Upper lobe of left lung (tissue), 4 donors: ENCODE measurements at regions not wholly inside any gene's neighbourhood (a gene's known extent, or its start where the extent isn't known, plus 50 kb on each side); places are given as distances from the start of the nearest gene placed in this dataset.
"Not testable (repeated sequence)": the region's sequence is repeated elsewhere in the genome, so short reads cannot be mapped to it uniquely, and the experiment has no call there.

Source experiments
- EP300 ChIP-seq, 4 donors: sonication (generic); formaldehyde crosslinking; IDR thresholded peaks; one replicate each; pipeline ENCODE4 v1.5.1; 2017; ENCODE audit warnings: antibody characterized with exemption in 4 of 4, control low read depth in 2 of 4
- POLR2A ChIP-seq, 4 donors: fragments of 450-650 bp; IDR thresholded peaks; one replicate each; pipeline ENCODE4 v1.5.1; 2016 to 2017; ENCODE audit warnings: antibody characterized with exemption in 4 of 4, mild to moderate bottlenecking in 2 of 4
- TF ChIP-seq, protein P1 (sequence below), 6 experiments: fragments of 450-650 bp in 4 of 6; fragments of 200-600 bp in 2 of 6; sonication (generic) in 2 of 6; IDR thresholded peaks; one replicate each; pipeline ENCODE4 v1.5.1; 2016 to 2019; ENCODE audit warnings: antibody characterized with exemption in 6 of 6

DNA sequence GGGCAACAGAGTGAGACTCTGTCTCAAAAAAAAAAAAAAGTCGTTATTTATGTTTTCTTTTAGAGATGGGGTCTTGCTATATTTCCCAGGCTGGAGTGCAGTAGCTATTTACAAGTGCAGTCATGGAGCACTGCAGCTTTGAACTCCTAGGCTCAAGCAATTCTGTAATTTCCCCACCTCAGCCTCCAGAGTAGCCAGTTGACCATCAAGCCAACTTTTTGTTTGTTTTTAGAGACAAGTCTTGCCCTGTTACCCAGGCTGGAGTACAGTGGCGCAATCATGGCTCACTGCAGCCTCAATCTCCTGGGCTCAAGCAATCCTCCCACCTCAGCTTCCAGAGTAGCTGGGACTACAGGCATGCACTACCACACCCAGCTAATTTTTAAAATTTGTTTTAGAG, 78.7 kb upstream of the PAX2 start:
- TF ChIP-seq, protein P1, sequence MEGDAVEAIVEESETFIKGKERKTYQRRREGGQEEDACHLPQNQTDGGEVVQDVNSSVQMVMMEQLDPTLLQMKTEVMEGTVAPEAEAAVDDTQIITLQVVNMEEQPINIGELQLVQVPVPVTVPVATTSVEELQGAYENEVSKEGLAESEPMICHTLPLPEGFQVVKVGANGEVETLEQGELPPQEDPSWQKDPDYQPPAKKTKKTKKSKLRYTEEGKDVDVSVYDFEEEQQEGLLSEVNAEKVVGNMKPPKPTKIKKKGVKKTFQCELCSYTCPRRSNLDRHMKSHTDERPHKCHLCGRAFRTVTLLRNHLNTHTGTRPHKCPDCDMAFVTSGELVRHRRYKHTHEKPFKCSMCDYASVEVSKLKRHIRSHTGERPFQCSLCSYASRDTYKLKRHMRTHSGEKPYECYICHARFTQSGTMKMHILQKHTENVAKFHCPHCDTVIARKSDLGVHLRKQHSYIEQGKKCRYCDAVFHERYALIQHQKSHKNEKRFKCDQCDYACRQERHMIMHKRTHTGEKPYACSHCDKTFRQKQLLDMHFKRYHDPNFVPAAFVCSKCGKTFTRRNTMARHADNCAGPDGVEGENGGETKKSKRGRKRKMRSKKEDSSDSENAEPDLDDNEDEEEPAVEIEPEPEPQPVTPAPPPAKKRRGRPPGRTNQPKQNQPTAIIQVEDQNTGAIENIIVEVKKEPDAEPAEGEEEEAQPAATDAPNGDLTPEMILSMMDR (IDR thresholded peaks at IDR 0.05), result not testable (repeated sequence)
- not testable (repeated sequence) for TF ChIP-seq EP300, POLR2A (IDR thresholded peaks at IDR 0.05)
